ENCODE measurements at regions not wholly inside any gene's neighbourhood (a gene's known extent, or its start where the extent isn't known, plus 50 kb on each side); places are given as distances from the start of the nearest gene placed in this dataset.
"Not testable (repeated sequence)": the region's sequence is repeated elsewhere in the genome, so short reads cannot be mapped to it uniquely, and the experiment has no call there.

DNA sequence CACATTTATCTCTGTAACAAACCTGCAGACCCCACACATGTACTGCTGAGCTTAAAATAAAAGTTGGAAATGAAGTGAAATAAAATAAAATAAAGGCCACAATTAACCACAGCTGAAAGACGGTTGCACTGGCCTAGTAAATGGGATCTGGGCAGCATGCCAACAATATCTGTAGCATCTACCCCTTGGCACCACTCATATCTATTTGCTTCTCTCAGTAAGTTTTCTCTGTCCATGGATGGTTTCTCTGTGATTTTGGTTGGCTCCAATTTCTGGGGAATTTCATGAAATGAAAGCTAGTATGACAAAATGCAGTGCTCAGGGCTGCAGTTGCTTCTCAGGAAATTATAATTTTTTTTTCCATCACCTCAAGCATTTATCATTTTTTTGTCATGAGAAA, 172.0 kb upstream of the IL15 start:
- no peak for DNase-seq

DNA sequence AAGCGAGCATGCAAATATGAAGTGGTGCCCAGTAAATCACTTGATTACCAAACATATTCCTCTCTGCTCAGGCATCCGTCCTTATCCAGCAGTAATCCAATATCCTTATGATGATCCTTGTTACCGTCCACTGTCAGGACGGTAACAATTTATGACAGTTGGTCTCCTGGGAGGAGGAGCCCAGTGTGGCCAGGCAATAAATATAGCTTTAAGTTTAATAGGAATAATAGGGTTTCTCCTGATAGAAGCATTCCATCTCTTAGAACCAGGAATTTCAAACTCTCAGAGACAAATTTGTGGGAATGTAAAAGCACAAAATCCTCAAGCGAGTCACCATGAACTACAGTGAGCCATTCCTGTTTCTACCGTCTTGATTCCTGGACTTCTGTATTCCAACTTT, 171.2 kb upstream of the IL15 start:
- DNase-seq, result no peak

DNA sequence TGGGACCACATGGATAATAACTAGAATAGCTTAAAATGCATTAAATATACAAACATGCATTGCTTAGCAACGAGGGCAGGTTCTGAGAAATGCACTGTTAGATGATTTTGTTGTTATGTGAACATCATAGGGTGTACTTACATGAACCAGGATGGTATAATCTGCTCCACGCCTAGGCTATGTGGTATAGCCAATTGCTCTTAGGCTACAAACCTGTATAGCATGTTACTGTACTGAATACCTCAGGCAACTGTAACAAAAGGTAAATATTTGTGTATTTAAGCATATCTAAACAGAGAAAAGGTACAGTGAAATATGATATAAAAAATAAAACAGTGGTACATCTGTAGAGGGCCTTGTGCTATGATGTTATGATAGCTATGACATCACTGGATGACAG, 169.2 kb upstream of the IL15 start:
- DNase-seq, result no peak

- no peak for DNase-seq
Observed at GRCh38 chr4:141469392-141469791, 167.0 kb upstream of the IL15 start.

DNA sequence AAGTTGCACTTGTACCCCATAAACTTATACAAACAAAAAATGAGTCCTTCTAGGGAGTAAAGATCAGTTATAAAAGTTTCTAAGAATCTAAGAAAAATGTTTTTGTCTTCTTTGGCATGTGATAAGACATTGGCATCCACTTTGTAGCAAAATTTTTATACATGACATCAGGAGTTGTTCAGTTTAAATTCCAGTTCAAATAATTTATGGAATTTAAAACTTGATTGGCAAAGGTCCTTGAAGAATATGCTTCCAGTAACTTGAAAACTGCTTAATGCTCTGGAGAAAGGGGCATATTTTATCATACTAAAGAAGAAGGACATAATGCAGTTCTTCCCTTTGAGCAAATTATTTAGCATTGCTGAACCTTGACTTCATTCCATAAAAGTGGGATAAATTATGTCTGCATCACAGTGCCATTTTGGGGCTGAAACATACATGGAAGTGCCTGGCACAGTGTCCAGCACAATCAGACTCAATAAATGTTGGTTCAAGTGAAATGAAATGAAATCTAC, 163.3 kb upstream of the IL15 start:
- DNase-seq, result no peak

GRCh38 chr4:141473952-141474351, 162.4 kb upstream of the IL15 start:
- no peak for DNase-seq

DNA sequence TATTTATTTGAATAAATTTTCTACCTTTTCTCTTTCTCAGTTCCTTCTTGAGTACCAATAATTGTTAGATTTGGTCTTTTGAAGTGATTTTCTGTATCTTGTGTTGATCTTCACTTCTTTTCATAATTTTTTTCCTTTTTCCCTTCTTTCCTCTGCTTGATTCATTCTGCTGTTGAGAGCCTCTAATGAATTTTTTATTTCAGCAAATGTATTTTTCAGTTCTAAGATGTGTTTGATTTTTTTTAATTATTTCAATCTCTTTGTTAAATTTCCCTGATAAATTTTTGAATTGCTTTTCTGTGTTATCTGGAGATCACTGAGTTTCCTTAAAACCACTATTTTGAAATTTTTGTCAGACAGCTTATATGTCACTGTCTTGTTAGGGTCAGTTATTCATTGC, 155.4 kb upstream of the IL15 start:
- no peak for DNase-seq

DNA sequence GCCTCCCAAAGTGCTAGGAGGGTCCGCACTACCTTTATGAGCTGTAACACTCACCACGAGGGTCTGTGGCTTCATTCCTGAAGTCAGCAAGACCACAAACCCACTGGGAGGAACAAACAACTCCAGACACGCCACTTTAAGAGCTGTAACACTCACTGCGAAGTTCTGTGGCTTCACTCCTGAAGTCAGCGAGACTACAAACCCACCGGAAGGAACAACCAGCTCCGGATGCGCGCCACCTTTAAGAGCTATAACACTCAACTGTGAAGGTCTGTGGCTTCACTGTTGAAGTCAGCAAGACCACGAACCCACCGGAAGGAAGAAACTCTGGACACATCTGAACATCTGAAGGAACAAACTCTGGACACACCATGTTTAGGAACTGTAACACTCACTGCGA, 152.1 kb upstream of the IL15 start:
- DNase-seq, result not testable (repeated sequence)

DNA sequence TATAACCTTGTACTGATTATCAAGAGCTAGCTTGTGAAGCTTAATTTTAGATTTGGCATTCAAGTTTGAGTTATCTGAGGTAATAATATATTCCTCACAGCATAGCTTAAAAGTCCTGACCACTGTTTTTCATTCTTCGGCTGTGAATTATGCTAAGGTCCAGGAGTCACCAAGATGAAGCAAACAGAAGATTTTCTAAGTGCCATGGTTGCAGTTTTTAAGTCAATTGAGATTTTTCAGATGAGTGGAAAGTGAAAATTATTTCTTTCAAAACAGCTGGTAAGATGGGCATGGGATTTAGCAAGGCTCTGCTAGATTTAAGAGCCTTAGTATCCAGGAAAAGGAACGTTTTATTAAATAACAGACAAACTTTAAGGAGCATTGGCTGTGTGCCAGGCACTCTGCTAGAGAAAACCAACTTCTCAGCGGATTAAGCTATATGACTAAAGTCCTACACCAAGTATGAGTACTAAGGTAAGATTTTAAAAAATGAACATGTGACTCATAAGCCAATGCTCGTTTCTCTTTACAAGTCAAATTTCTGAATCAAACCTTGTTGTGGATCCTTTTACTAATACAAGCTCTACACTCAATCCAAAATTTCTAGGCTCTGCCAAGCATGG, 149.9 kb upstream of the IL15 start:
- no peak for DNase-seq

GRCh38 chr4:141497627-141498026, 138.8 kb upstream of the IL15 start:
- no peak for DNase-seq

DNA sequence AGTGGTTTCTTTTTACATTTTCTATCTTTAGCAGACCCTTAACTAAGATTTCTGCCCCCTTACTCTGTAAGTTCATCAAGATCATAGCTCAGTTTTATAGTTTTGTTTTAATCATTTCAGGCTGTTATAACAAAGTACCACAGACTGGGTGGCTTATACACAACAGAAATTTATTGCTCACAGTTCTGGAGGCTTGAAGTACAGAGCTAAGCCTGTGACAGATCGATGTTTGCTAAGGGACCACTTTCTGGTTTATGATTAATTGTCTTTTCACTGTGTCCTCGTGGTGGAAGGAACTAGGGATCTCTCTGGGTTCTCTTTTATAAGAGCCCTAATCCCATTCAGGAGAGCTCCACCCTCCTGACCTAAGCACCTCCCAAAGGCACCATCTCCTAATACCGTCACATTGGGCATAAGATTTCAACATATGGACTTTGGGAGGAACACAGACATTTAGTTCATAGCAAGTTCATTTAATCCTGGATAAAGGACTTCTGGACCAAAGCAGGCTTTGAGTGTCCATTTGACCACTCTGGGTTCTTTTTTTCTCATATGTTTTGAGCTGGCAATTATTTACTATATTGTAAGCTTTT, 137.0 kb upstream of the IL15 start:
- DNase-seq, result no peak

DNA sequence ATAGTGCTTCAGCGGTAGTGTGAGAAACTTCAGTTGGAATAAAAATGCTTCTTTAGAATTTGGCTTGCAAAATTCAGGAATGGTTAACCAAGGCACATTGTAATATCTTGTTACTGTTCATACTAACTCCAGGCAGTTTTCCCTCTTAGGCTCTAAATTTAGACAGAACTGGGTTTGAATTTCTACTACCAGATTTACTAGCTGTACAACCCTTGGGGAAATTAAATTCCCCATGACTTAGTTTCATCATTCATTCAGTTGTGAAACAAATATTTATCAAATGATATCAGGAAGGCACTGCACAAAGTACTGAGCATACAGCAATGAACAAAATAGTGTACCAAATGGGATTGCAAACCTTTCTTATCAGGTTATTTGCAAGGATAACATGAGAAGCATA, 135.0 kb upstream of the IL15 start:
- no peak for DNase-seq

DNA sequence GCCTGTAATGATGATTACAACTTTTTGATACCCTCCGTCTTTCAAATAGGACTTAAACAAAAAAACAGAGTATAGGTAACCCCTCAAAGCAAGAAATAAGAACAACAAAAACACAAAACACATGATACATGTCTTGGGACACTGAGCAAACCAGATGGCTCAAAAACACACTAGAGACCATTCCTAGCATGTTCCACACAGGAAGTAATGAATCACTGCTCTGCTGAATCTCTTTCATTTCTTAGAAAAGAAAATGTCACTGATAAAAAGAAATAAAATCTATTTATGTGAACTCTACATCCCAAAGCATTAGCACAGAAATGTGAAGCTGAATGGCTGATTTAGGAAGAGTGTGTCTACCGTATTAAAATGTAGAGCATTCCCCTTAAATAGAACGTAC, 134.5 kb upstream of the IL15 start:
- DNase-seq, result no peak

- DNase-seq, result no peak
Observed at GRCh38 chr4:141502755-141503154, 133.6 kb upstream of the IL15 start.

DNA sequence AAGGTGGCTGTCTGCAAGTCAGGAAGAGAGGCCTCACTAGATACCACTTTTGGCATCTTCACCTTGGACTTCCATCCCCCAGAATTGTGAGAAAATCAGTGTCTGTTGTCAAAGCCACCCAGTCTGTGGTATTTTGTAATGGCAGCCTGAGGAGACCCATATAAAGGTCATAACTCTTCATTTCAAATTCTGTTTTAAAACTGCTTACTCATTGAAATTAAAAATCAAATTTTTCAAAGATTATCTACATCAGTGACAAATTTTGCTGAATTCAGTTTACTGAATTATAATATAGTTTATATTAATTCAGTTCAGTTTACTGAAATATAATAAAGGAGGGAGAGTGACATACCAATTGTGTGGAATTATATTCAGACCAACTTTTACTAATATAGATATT, 133.1 kb upstream of the IL15 start:
- no peak for DNase-seq

- DNase-seq, result no peak
Observed at GRCh38 chr4:141511055-141511454, 125.3 kb upstream of the IL15 start.

- DNase-seq, result no peak
Observed at GRCh38 chr4:141513866-141514265, 122.5 kb upstream of the IL15 start.

- no peak for DNase-seq
Observed at GRCh38 chr4:141518222-141518621, 118.2 kb upstream of the IL15 start.

- DNase-seq, result no peak
Observed at GRCh38 chr4:141524116-141524515, 112.3 kb upstream of the IL15 start.

DNA sequence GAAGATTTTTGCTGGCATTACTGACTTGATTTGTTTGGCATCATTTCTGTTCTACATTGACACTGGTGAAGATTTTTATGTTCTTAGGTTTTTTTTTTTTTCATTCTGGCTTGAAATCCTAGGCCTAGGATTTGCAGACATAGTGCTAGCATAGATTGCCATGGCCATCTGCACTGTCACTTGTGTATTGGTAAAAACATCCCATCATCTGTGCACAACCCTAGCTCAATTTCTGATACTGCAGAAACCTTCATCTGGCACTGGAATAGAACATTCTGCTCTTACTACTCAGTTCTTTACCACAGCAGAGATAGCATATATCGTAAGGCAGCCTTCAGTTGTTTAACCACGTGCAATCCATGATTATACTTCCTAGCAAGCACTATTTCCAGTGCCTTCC, 111.5 kb upstream of the IL15 start:
- no peak for DNase-seq

GRCh38 chr4:141530627-141531026, 105.8 kb upstream of the IL15 start:
- no peak for DNase-seq

- no peak for DNase-seq
Observed at GRCh38 chr4:141534985-141535384, 101.4 kb upstream of the IL15 start.

GRCh38 chr4:141538001-141538400, 98.4 kb upstream of the IL15 start:
- DNase-seq, result no peak

- no peak for DNase-seq
Observed at GRCh38 chr4:141540643-141541042, 95.7 kb upstream of the IL15 start.

DNA sequence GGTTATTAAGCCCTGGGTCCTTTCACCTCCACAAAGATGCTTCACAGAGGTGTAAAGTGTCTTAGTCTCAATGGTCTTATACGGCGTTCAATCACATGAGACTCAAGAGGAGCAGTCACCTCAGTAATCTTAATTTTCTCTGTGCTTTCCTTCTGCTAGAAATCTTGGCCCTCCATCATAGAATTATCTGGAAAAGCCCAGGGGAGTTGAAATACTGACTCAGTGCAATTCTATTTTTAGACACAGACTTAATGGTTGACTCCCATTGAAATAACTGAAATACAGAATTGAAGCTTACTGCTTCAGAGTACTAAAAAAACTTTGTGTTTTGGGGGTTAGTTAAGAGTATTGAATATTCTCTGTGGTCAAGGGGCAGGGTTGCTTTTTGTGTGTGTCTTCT, 94.5 kb upstream of the IL15 start:
- DNase-seq, result no peak
